CD8-positive, alpha-beta memory T cell (primary cell): ENCODE measurements at regions not wholly inside any gene's neighbourhood (a gene's known extent, or its start where the extent isn't known, plus 50 kb on each side); places are given as distances from the start of the nearest gene placed in this dataset.

ENCODE experiments used
- CTCF ChIA-PET: fragments of 350-600 bp; sonication (Branson Sonifier 250); formaldehyde crosslinking; loops from one replicate; lab custom pipeline; 2021; ENCODE audit warnings: antibody characterized with exemption; lab: Charles Lee
- POLR2A ChIA-PET: fragments of 350-600 bp; sonication (Branson Sonifier 250); formaldehyde crosslinking; loops from one replicate; lab custom pipeline; 2021; ENCODE audit warnings: antibody characterized with exemption; lab: Charles Lee
- DNase-seq, 5 donors: peaks; one replicate each; pipeline versions ENCODE4 v3.0.0 to v3.0.0-alpha.2; 2020 to 2022; ENCODE audit warnings: mixed read lengths in 1 of 5
- H3K27ac ChIP-seq: one replicate; pipeline ENCODE4 v1.7.0; 2013; ENCODE audit warnings: low read depth, mild to moderate bottlenecking, low read length, moderate library complexity
- H3K27me3 ChIP-seq: 2 replicates; pipeline ENCODE4 v1.7.0; 2013; ENCODE audit warnings: low read length, mild to moderate bottlenecking; ENCODE audit not compliant: insufficient read depth, poor library complexity, severe bottlenecking
- H3K36me3 ChIP-seq: 2 replicates; pipeline ENCODE4 v1.7.0; 2013; ENCODE audit warnings: mild to moderate bottlenecking, low read length, moderate library complexity; ENCODE audit not compliant: insufficient read depth
- H3K4me1 ChIP-seq: 2 replicates; pipeline ENCODE4 v1.7.0; 2013; ENCODE audit warnings: mild to moderate bottlenecking, low read length, moderate library complexity; ENCODE audit not compliant: insufficient read depth
- H3K4me3 ChIP-seq: 2 replicates; pipeline ENCODE4 v1.7.0; 2013; ENCODE audit warnings: mild to moderate bottlenecking, low read length
- H3K9me3 ChIP-seq: 2 replicates; pipeline ENCODE4 v1.7.0; 2013; ENCODE audit warnings: mild to moderate bottlenecking, low read length
- H3K27ac Mint-ChIP-seq, 8 donors: one replicate each; pipeline ENCODE4 v1.8.0; 2020 to 2021; ENCODE audit warnings: mixed read lengths in 8 of 8, mild to moderate bottlenecking in 6 of 8, inconsistent platforms in 3 of 8, moderate library complexity in 3 of 8
- H3K27me3 Mint-ChIP-seq, 2 donors: one replicate each; pipeline ENCODE4 v1.8.0; 2020 to 2021; ENCODE audit warnings: mixed read lengths in 2 of 2, mild to moderate bottlenecking in 1 of 2, moderate library complexity in 1 of 2
- H3K36me3 Mint-ChIP-seq, 3 donors: one replicate each; pipeline ENCODE4 v1.8.0; 2020 to 2021; ENCODE audit warnings: mixed read lengths in 3 of 3, inconsistent platforms in 1 of 3, mild to moderate bottlenecking in 1 of 3
- H3K4me1 Mint-ChIP-seq, 3 donors: one replicate each; pipeline ENCODE4 v1.8.0; 2020 to 2021; ENCODE audit warnings: mixed read lengths in 3 of 3, inconsistent platforms in 1 of 3, mild to moderate bottlenecking in 1 of 3
- H3K4me3 Mint-ChIP-seq, 7 donors: one replicate each; pipeline ENCODE4 v1.8.0; 2020 to 2021; ENCODE audit warnings: mixed read lengths in 7 of 7, mild to moderate bottlenecking in 6 of 7, moderate library complexity in 4 of 7, inconsistent platforms in 2 of 7
- H3K9me3 Mint-ChIP-seq, 5 donors: one replicate each; pipeline ENCODE4 v1.8.0; 2020 to 2022; ENCODE audit warnings: mixed read lengths in 5 of 5, mild to moderate bottlenecking in 3 of 5, moderate library complexity in 2 of 5, inconsistent platforms in 1 of 5

- POLR2A ChIA-PET = no interaction called here
- H3K36me3 Mint-ChIP-seq = peaks cover 0 to 4% (median 0%) of the 10 kb centered on the region in 3 donors
- no peak for DNase-seq
These were observed 71.9 kb upstream of the TOP1 start for GRCh38 chr20:40956542-40957264.

GRCh38 chr20:40957265-40957760, 71.3 kb upstream of the TOP1 start:
- Mint-ChIP-seq H3K36me3 (no peaks in the 10 kb centered on the region), H3K27ac (no peak overlapping the region), H3K9me3 (no peaks in the 10 kb centered on the region), H3K4me1 (peaks cover 9 to 10% (median 10%) of the 10 kb centered on the region in 3 donors), H3K27me3 (peaks cover 0 to 3% of the 10 kb centered on the region in 2 donors), H3K4me3 (no peak overlapping the region)
- Histone ChIP-seq H3K4me3 (no peak overlapping the region), H3K9me3 (no peaks in the 10 kb centered on the region), H3K36me3 (no peaks in the 10 kb centered on the region), H3K4me1 (no peaks in the 10 kb centered on the region), H3K27ac (no peak overlapping the region), H3K27me3 (no peaks in the 10 kb centered on the region)
- ChIA-PET POLR2A (no interaction called here), CTCF (no interaction called here)
- no peak for DNase-seq

More at GRCh38 chr20:40956542-40957264, 71.9 kb upstream of the TOP1 start:
- Histone ChIP-seq H3K4me1 (no peaks in the 10 kb centered on the region), H3K27me3 (no peaks in the 10 kb centered on the region), H3K9me3 (no peaks in the 10 kb centered on the region), H3K27ac (no peak overlapping the region), H3K4me3 (no peak overlapping the region), H3K36me3 (no peaks in the 10 kb centered on the region)
- Mint-ChIP-seq H3K27ac (no peak overlapping the region), H3K4me3 (no peak overlapping the region), H3K27me3 (peaks cover 0 to 3% of the 10 kb centered on the region in 2 donors), H3K9me3 (no peaks in the 10 kb centered on the region), H3K4me1 (peaks cover 4 to 5% (median 4%) of the 10 kb centered on the region in 3 donors)
- CTCF ChIA-PET = no interaction called here

- no peaks in the 10 kb centered on the region for H3K36me3 Mint-ChIP-seq
- Histone ChIP-seq H3K4me3 (no peak overlapping the region), H3K9me3 (no peaks in the 10 kb centered on the region), H3K27ac (no peak overlapping the region), H3K27me3 (no peaks in the 10 kb centered on the region), H3K36me3 (no peaks in the 10 kb centered on the region), H3K4me1 (peaks cover 5% of the 10 kb centered on the region)
- no peak for DNase-seq
- peaks cover 9 to 10% (median 10%) of the 10 kb centered on the region in 3 donors for H3K4me1 Mint-ChIP-seq
- H3K9me3 Mint-ChIP-seq = no peaks in the 10 kb centered on the region
- H3K27ac Mint-ChIP-seq = no peak overlapping the region
- ChIA-PET POLR2A (no interaction called here), CTCF (no interaction called here)
- peaks cover 0 to 3% of the 10 kb centered on the region in 2 donors for H3K27me3 Mint-ChIP-seq
- H3K4me3 Mint-ChIP-seq = no peak overlapping the region
These were observed 70.0 kb upstream of the TOP1 start for GRCh38 chr20:40958598-40958997.

- no peak overlapping the region for H3K4me3 Mint-ChIP-seq
- CTCF ChIA-PET = no interaction called here
- no peak for DNase-seq
- peaks cover 0 to 3% of the 10 kb centered on the region in 2 donors for H3K27me3 Mint-ChIP-seq
- H3K4me1 Mint-ChIP-seq = peaks cover 9 to 10% (median 10%) of the 10 kb centered on the region in 3 donors
- POLR2A ChIA-PET = no interaction called here
- no peaks in the 10 kb centered on the region for H3K36me3 ChIP-seq
- no peak overlapping the region for H3K4me3 ChIP-seq
- H3K9me3 ChIP-seq = no peaks in the 10 kb centered on the region
- no peak overlapping the region for H3K27ac Mint-ChIP-seq
- no peaks in the 10 kb centered on the region for H3K27me3 ChIP-seq
- H3K36me3 Mint-ChIP-seq = no peaks in the 10 kb centered on the region
- H3K27ac ChIP-seq = no peak overlapping the region
- H3K4me1 ChIP-seq = peaks cover 5% of the 10 kb centered on the region
- H3K9me3 Mint-ChIP-seq = no peaks in the 10 kb centered on the region
These were observed 69.1 kb upstream of the TOP1 start for GRCh38 chr20:40959325-40960092.

GRCh38 chr20:40960101-40960500, 68.5 kb upstream of the TOP1 start:
- H3K4me1 Mint-ChIP-seq = peaks cover 9 to 10% (median 10%) of the 10 kb centered on the region in 3 donors
- ChIA-PET POLR2A (no interaction called here), CTCF (no interaction called here)
- H3K27me3 Mint-ChIP-seq = peaks cover 0 to 3% of the 10 kb centered on the region in 2 donors
- no peaks in the 10 kb centered on the region for H3K36me3 Mint-ChIP-seq
- Histone ChIP-seq H3K27me3 (no peaks in the 10 kb centered on the region), H3K4me1 (peaks cover 5% of the 10 kb centered on the region), H3K36me3 (no peaks in the 10 kb centered on the region), H3K4me3 (no peak overlapping the region), H3K27ac (no peak overlapping the region), H3K9me3 (no peaks in the 10 kb centered on the region)
- no peak for DNase-seq
- H3K9me3 Mint-ChIP-seq = no peaks in the 10 kb centered on the region
- H3K27ac Mint-ChIP-seq = no peak overlapping the region
- H3K4me3 Mint-ChIP-seq = no peak overlapping the region

GRCh38 chr20:40960521-40960956, 68.1 kb upstream of the TOP1 start:
- H3K9me3 Mint-ChIP-seq = no peaks in the 10 kb centered on the region
- POLR2A ChIA-PET = no interaction called here

GRCh38 chr20:40961176-40961575, 67.4 kb upstream of the TOP1 start:
- Mint-ChIP-seq H3K27ac (no peak overlapping the region), H3K4me1 (peaks cover 9 to 10% (median 10%) of the 10 kb centered on the region in 3 donors), H3K4me3 (peak overlapping the region in 1 of 7 donors; percentile 4), H3K9me3 (no peaks in the 10 kb centered on the region), H3K27me3 (peaks cover 0 to 3% of the 10 kb centered on the region in 2 donors), H3K36me3 (no peaks in the 10 kb centered on the region)
- ChIA-PET CTCF (no interaction called here), POLR2A (no interaction called here)
- Histone ChIP-seq H3K36me3 (no peaks in the 10 kb centered on the region), H3K27me3 (no peaks in the 10 kb centered on the region), H3K4me1 (peaks cover 5% of the 10 kb centered on the region), H3K9me3 (no peaks in the 10 kb centered on the region), H3K4me3 (no peak overlapping the region), H3K27ac (no peak overlapping the region)
- DNase-seq = no peak

More at GRCh38 chr20:40960521-40960956, 68.1 kb upstream of the TOP1 start:
- DNase-seq = no peak
- Histone ChIP-seq H3K27me3 (no peaks in the 10 kb centered on the region), H3K36me3 (no peaks in the 10 kb centered on the region), H3K4me1 (peaks cover 5% of the 10 kb centered on the region), H3K9me3 (no peaks in the 10 kb centered on the region), H3K4me3 (no peak overlapping the region), H3K27ac (no peak overlapping the region)
- CTCF ChIA-PET = no interaction called here
- H3K4me3 Mint-ChIP-seq = no peak overlapping the region
- no peaks in the 10 kb centered on the region for H3K36me3 Mint-ChIP-seq
- H3K4me1 Mint-ChIP-seq = peaks cover 9 to 10% (median 10%) of the 10 kb centered on the region in 3 donors
- H3K27ac Mint-ChIP-seq = no peak overlapping the region
- peaks cover 0 to 3% of the 10 kb centered on the region in 2 donors for H3K27me3 Mint-ChIP-seq
